ENCODE measurements at regions not wholly inside any gene's neighbourhood (a gene's known extent, or its start where the extent isn't known, plus 50 kb on each side); places are given as distances from the start of the nearest gene placed in this dataset.

GRCh38 chr13:97892717-97893116 is 60.8 kb upstream of the IPO5 start:
- no peak overlapping the region for H3K4me3 ChIP-seq
- WGBS, 2 donors: 80 to 86% methylated on average over 3 of the region's 3 CpGs
- H3K27me3 ChIP-seq: no peaks in the 10 kb centered on the region
- H3K4me1 ChIP-seq: peaks cover 0 to 19% (median 5%) of the 10 kb centered on the region in 9 donors
- H3K9me3 ChIP-seq: peaks cover 0 to 7% (median 0%) of the 10 kb centered on the region in 11 donors
- intact Hi-C loops (cut with DNase I): no loop called here
- H3K36me3 ChIP-seq: no peaks in the 10 kb centered on the region
- H3K27ac ChIP-seq: no peak overlapping the region
- TF ChIP-seq CTCF (IDR thresholded peaks at IDR 0.05): no peak
- ATAC-seq (no peak), DNase-seq (no peak)

DNA sequence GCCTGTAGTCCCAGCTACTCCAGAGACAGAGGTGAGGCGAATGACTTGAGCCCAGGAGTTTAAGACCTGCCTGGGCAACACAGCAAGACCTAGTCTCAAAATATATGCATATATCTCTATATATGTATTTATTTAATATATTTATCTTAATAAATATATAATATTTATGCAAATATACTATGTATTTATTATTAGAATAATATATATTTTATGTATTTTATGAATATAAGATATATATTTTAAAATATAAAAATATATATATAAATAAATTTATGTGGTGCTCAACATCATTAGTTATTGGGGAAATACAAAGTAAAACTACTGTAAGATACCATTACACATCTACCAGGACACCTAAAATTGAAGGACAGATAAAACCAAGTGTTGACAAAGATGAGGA is 58.1 kb upstream of the IPO5 start:
- Histone ChIP-seq H3K9me3 (peaks cover 0 to 7% (median 0%) of the 10 kb centered on the region in 11 donors), H3K27ac (no peak overlapping the region), H3K4me1 (peaks cover 0 to 2% (median 0%) of the 10 kb centered on the region in 9 donors), H3K27me3 (no peaks in the 10 kb centered on the region), H3K4me3 (no peak overlapping the region), H3K36me3 (no peaks in the 10 kb centered on the region)
- ATAC-seq (no peak), DNase-seq (no peak)
- WGBS, 2 donors: 80 to 95% methylated on average over 1 of the region's 1 CpG
- no peak for TF ChIP-seq CTCF (IDR thresholded peaks at IDR 0.05)
- intact Hi-C loops (cut with DNase I): no loop called here

DNA sequence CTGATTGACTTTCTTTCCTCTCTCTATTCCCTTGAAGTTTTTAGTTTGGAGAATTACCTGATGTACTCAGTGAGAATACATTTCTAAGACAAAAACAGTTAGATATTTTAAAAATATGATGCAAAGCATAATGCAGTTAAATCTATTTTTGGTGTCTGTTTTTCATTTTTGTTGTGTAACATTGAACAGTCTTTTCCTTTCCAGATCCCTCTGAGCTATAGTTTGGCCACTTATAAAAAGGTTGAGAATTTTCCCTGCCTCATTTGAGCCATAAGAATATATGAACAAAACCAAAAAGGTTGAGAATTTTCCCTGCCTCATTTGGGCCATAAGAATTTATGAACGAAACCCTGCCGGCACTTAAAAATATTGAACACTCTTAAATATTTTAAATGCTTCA is 57.0 kb upstream of the IPO5 start:
- TF ChIP-seq CTCF (IDR thresholded peaks at IDR 0.05): no peak
- Histone ChIP-seq H3K4me1 (no peaks in the 10 kb centered on the region), H3K9me3 (peaks cover 0 to 7% (median 0%) of the 10 kb centered on the region in 11 donors), H3K27ac (no peak overlapping the region), H3K4me3 (no peak overlapping the region), H3K27me3 (no peaks in the 10 kb centered on the region), H3K36me3 (no peaks in the 10 kb centered on the region)
- WGBS, 2 donors: 95 to 100% methylated on average over 2 of the region's 2 CpGs
- DNase-seq: no peak
- ATAC-seq: no peak
- intact Hi-C loops (cut with DNase I): no loop called here

- no peak for ATAC-seq
- WGBS, 2 donors: 75 to 76% methylated on average over 1 of the region's 1 CpG
- intact Hi-C loops (cut with DNase I): no loop called here
These were observed 51.8 kb upstream of the IPO5 start for GRCh38 chr13:97901716-97902115.

More at GRCh38 chr13:97901716-97902115, 51.8 kb upstream of the IPO5 start:
- Histone ChIP-seq H3K27me3 (no peaks in the 10 kb centered on the region), H3K36me3 (no peaks in the 10 kb centered on the region), H3K4me3 (no peak overlapping the region), H3K27ac (no peak overlapping the region), H3K9me3 (peaks cover 0 to 5% (median 0%) of the 10 kb centered on the region in 11 donors), H3K4me1 (peaks cover 0 to 7% (median 0%) of the 10 kb centered on the region in 9 donors)
- no peak for TF ChIP-seq CTCF (IDR thresholded peaks at IDR 0.05)
- no peak for DNase-seq
